Thyroid gland (tissue), 4 donors: ENCODE measurements at regions not wholly inside any gene's neighbourhood (a gene's known extent, or its start where the extent isn't known, plus 50 kb on each side); places are given as distances from the start of the nearest gene placed in this dataset.

Experiments
- POLR2A ChIP-seq, 2 donors: fragments of 450-650 bp; IDR thresholded peaks; one replicate each; pipeline ENCODE4 v1.6.1; 2017; ENCODE audit warnings: antibody characterized with exemption in 2 of 2, mild to moderate bottlenecking in 2 of 2, moderate library complexity in 1 of 2
- TF ChIP-seq, protein P1 (sequence below), 6 experiments: fragments of 200-600 bp in 3 of 6; fragments of 450-650 bp in 3 of 6; sonication (generic) in 3 of 6; IDR thresholded peaks; one replicate each; pipeline ENCODE4 v1.5.1; 2016 to 2019; ENCODE audit warnings: antibody characterized with exemption in 6 of 6, mild to moderate bottlenecking in 2 of 6, inconsistent platforms in 1 of 6, moderate library complexity in 1 of 6

DNA sequence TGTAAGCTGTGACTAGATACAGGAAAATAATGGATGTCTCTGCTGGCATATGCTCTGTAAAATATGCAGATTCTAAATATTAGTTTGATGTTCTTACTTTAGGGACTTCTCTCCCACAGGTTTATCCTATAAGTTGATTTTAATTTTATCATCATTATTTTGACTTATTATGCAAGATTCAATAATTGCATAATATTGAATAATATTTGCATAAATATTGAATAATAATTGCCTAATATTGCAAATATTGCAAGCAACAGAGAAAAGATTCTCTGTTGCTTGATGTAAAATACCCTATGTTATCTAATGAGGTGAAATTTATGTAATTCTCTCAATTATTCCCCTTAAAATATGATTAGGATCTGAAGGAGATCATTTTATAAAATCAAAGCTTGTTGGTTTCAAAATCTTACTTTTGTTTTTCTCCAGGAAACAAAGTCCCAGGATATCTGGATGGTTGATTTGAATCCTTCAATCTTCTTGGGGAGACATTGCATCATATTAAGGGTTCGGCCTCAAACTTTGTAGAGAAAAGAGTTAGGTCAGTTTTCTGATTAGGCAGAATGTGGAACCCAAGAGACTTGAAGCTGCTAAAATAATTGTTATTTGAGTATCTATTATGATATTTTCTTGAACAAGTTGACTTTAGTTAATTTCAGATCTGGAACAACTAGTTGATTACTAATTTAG lies 92.8 kb upstream of the MTPN start:
- TF ChIP-seq, protein P1, sequence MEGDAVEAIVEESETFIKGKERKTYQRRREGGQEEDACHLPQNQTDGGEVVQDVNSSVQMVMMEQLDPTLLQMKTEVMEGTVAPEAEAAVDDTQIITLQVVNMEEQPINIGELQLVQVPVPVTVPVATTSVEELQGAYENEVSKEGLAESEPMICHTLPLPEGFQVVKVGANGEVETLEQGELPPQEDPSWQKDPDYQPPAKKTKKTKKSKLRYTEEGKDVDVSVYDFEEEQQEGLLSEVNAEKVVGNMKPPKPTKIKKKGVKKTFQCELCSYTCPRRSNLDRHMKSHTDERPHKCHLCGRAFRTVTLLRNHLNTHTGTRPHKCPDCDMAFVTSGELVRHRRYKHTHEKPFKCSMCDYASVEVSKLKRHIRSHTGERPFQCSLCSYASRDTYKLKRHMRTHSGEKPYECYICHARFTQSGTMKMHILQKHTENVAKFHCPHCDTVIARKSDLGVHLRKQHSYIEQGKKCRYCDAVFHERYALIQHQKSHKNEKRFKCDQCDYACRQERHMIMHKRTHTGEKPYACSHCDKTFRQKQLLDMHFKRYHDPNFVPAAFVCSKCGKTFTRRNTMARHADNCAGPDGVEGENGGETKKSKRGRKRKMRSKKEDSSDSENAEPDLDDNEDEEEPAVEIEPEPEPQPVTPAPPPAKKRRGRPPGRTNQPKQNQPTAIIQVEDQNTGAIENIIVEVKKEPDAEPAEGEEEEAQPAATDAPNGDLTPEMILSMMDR (IDR thresholded peaks at IDR 0.05) = no peak
- no peak for TF ChIP-seq POLR2A (IDR thresholded peaks at IDR 0.05)
